ENCODE measurements at regions not wholly inside any gene's neighbourhood (a gene's known extent, or its start where the extent isn't known, plus 50 kb on each side); places are given as distances from the start of the nearest gene placed in this dataset.

- no peak for TF ChIP-seq POLR2A (IDR thresholded peaks at IDR 0.05)
- TF ChIP-seq, protein P1, sequence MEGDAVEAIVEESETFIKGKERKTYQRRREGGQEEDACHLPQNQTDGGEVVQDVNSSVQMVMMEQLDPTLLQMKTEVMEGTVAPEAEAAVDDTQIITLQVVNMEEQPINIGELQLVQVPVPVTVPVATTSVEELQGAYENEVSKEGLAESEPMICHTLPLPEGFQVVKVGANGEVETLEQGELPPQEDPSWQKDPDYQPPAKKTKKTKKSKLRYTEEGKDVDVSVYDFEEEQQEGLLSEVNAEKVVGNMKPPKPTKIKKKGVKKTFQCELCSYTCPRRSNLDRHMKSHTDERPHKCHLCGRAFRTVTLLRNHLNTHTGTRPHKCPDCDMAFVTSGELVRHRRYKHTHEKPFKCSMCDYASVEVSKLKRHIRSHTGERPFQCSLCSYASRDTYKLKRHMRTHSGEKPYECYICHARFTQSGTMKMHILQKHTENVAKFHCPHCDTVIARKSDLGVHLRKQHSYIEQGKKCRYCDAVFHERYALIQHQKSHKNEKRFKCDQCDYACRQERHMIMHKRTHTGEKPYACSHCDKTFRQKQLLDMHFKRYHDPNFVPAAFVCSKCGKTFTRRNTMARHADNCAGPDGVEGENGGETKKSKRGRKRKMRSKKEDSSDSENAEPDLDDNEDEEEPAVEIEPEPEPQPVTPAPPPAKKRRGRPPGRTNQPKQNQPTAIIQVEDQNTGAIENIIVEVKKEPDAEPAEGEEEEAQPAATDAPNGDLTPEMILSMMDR (IDR thresholded peaks at IDR 0.05), result no peak
Observed at GRCh38 chr17:71111460-71111859, 942.1 kb downstream of the KCNJ2 start.

Data from ovary (tissue), 3 donors.